ENCODE measurements at regions not wholly inside any gene's neighbourhood (a gene's known extent, or its start where the extent isn't known, plus 50 kb on each side); places are given as distances from the start of the nearest gene placed in this dataset.
A peak's percentile ranks its signal among the peaks of the same experiment; 100 is the strongest.

DNA sequence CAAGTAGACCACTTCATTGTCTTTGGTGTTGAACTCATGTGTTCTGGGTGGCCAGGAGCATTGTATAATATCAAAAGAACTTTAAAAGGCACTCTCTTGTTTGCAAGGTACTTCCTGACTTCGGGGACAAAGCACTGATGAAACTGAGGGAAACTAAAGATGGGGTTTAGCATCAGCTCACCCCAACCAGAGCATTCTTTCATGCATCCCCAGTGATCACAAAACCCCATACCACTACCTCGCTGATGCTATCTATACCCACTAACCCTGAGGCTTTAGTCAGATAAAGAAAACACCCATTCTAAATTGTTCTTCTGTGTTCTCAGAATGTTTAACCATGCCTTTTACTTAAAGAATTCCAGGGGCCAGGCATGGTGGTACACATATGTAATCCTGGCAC, 94.5 kb upstream of the DOCK9 start:
- no peak overlapping the region for H3K27ac ChIP-seq
- peaks cover 34% of the 10 kb centered on the region for H3K36me3 ChIP-seq
- H3K4me3 ChIP-seq: no peak overlapping the region
- no peaks in the 10 kb centered on the region for H3K27me3 ChIP-seq (replicated peaks)
- peaks cover 13% of the 10 kb centered on the region for H3K9me3 ChIP-seq (replicated peaks)
- no peak for DNase-seq (ENCODE audit: low read depth in 1 of 2, low spot score in 2 of 2)
- peaks cover 10% of the 10 kb centered on the region for H3K4me1 ChIP-seq (replicated peaks)

DNA sequence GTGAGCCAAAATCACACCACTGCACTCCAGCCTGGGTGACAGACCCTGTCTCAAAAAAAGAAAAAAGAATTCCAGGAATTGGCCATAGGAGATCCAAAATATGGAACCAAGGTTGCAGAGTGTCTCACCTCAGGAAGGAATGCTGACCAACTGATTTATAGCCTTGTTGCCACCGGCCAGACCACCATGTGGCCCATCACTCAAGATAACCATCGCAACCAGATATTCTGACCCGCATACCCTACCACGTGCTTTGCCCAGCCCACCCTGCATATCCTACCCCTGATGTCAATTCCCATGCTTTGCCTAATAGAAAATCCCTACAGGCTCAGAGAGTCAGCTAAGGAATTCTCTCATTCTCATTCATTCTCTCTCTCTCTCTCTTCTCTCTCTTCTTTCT, 95.1 kb upstream of the DOCK9 start:
- Histone ChIP-seq H3K27ac (no peak overlapping the region), H3K4me1 (replicated peaks) (peaks cover 4% of the 10 kb centered on the region), H3K36me3 (peaks cover 34% of the 10 kb centered on the region), H3K9me3 (replicated peaks) (peaks cover 12% of the 10 kb centered on the region), H3K4me3 (no peak overlapping the region), H3K27me3 (replicated peaks) (no peaks in the 10 kb centered on the region)
- no peak for DNase-seq (ENCODE audit: low read depth in 1 of 2, low spot score in 2 of 2)

DNA sequence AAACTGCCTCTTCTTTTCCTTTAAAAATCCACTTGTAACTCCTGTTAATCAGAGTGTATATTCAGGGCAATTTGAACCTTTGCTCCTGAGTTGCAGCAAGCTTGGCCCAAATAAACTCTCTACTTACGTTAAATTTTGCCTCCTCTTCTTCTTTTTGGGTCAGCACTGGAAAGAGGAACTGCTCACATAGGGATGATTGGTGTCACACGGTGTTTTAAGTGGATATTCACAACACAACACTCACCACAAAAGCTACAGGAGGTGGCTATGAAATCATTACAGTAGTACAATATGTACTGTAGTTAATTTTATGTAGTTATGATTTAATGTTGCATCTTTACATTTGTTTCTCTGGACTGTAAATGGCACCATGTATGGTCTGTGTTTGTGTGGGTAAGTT, 96.8 kb upstream of the DOCK9 start:
- Histone ChIP-seq H3K27me3 (replicated peaks) (no peaks in the 10 kb centered on the region), H3K36me3 (peaks cover 34% of the 10 kb centered on the region), H3K4me1 (replicated peaks) (peaks cover 3% of the 10 kb centered on the region; the same call in 1 of the 2 replicates), H3K4me3 (no peak overlapping the region), H3K9me3 (replicated peaks) (peaks cover 11% of the 10 kb centered on the region), H3K27ac (no peak overlapping the region)
- DNase-seq (ENCODE audit: low read depth in 1 of 2, low spot score in 2 of 2): no peak

DNA sequence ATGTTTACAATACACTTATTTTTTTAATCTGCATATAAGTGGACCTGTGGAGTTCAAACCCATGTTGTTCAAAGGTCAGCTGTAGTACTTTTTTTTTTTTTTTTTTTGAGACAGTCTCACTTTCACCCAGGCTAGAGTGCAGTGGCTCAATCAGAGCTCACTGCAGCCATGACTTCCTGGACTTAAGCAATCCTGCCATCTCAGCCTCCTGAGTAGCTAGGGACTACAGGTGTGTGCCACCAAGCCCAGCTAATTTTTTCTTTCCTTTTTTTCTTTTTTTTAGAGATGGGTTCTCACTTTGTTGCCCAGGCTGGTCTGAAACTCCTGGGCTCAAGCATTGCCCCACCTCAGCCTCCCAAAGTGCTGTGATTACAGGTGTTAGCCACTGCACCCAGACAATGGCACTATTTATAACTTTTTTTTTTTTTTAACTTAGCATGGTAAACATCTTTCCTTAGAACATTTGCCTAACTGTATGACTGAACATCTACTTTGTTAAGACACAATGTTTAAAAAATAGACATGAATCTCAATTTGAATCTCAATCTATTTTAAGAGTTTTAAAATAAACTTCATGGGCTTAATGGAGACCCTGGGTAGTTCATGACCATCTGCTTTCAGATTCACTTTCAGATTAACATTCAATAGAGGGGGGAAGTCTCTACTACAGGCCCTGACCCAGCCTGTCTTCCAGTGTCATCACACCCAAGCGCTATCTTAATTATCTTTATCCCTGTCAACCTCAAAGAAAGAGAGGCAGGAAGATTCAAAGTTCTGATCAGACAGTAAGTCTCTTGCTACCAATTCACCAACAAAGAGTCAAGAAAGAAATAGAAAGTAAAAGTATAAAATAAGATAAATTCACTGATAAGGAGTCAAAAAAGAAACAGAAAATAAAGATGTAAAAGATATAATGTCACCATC, 97.7 kb upstream of the DOCK9 start:
- Histone ChIP-seq H3K4me3 (no peak overlapping the region), H3K36me3 (peaks cover 30% of the 10 kb centered on the region)

GRCh38 chr13:99078017-99078771, 100.3 kb upstream of the DOCK9 start:
- Histone ChIP-seq H3K4me1 (replicated peaks) (peaks cover 4% of the 10 kb centered on the region; the same call in 1 of the 2 replicates), H3K27me3 (replicated peaks) (no peaks in the 10 kb centered on the region), H3K9me3 (replicated peaks) (peaks cover 11% of the 10 kb centered on the region), H3K4me3 (no peak overlapping the region), H3K27ac (no peak overlapping the region), H3K36me3 (peaks cover 14% of the 10 kb centered on the region)
- no peak for DNase-seq (ENCODE audit: low read depth in 1 of 2, low spot score in 2 of 2)

More for the DNA sequence above, 97.7 kb upstream of the DOCK9 start:
- Histone ChIP-seq H3K4me1 (replicated peaks) (peaks cover 4% of the 10 kb centered on the region; the same call in 1 of the 2 replicates), H3K27ac (no peak overlapping the region), H3K9me3 (replicated peaks) (peaks cover 11% of the 10 kb centered on the region), H3K27me3 (replicated peaks) (no peaks in the 10 kb centered on the region)
- no peak for DNase-seq (ENCODE audit: low read depth in 1 of 2, low spot score in 2 of 2)

DNA sequence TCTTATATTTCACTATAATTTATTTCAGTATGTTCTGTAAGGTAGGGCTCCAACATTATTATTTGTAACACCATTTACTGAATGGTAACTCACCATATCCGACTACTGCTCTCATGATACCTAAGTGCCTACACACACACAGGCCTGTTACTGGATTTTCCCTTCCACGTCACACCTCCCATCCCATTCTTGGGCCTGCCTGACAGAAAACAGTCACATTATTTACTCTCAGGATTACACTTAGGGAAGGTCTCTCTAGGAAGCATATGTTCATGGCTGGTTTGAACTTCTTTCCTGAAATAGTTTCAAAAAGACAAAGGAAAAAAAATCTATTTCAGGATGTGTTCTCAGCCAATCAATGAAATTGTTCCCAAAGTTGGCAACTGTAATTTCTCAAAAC, 102.3 kb upstream of the DOCK9 start:
- DNase-seq (ENCODE audit: low read depth in 1 of 2, low spot score in 2 of 2): no peak
- Histone ChIP-seq H3K27me3 (replicated peaks) (no peaks in the 10 kb centered on the region), H3K36me3 (no peaks in the 10 kb centered on the region), H3K4me1 (replicated peaks) (peaks cover 4% of the 10 kb centered on the region; the same call in 1 of the 2 replicates), H3K9me3 (replicated peaks) (no peaks in the 10 kb centered on the region), H3K27ac (no peak overlapping the region), H3K4me3 (no peak overlapping the region)

DNA sequence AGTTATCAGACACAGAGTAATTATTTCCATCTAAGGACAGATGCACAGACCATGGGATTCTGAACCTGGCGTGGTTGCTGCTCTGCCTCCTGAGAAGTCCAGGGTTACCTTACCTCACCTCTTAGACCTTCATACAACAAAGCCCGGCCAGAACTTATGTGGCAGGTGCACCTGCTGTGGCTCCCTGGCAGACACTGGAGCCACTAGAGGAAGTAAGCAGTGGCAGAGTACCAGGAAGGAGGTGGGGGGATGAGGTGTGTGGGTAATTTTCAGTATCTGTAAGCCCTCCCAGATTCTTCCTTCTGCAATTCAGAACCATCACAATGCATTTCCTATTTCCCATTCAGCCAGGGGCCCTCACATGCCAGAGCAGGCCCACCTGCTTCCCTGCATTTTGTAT, 106.1 kb upstream of the DOCK9 start:
- Histone ChIP-seq H3K27me3 (replicated peaks) (no peaks in the 10 kb centered on the region; the same call in 1 of the 2 replicates), H3K36me3 (peaks cover 10% of the 10 kb centered on the region), H3K9me3 (replicated peaks) (peaks cover 8% of the 10 kb centered on the region), H3K4me3 (no peak overlapping the region), H3K4me1 (replicated peaks) (peaks cover 23% of the 10 kb centered on the region), H3K27ac (no peak overlapping the region)
- DNase-seq (ENCODE audit: low read depth in 1 of 2, low spot score in 2 of 2): peak in 1 of 2 experiments; percentile 63

DNA sequence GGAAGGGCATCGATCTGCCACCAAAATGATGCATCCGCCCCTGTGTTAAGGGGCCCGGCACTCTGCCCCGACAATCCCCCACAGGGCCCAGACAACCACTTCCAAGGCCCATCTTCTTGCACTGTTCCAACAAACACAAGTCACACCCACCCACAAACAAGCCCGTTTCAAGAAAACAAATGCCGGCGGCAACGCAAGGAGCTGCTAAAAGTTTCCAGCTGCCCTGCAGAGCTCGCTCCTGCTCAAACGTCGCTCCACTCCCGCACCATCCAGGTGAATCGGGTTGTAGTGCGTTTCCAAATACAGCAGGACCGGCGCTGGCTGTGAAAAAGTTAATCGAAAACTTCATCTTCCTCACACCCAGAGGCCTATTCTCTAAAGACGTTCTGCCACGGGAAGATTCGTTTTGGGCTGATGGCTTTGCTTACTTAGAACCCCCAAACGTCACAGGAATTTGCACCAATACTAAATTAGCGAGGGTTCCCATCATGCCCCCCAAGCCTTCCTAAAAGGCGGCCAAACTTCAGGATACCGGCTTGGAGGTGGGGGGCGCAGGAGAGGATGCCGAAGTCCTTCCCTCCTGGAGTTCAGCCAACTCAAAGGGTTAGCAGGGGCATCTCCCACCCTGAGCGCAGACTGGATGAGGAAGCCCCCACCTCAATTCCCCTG, 107.4 kb upstream of the DOCK9 start:
- Histone ChIP-seq H3K27ac (no peak overlapping the region), H3K36me3 (peaks cover 10% of the 10 kb centered on the region), H3K27me3 (replicated peaks) (no peaks in the 10 kb centered on the region; the same call in 1 of the 2 replicates), H3K9me3 (replicated peaks) (peaks cover 8% of the 10 kb centered on the region), H3K4me1 (replicated peaks) (peaks cover 19% of the 10 kb centered on the region), H3K4me3 (no peak overlapping the region; the same call in 1 of the 2 replicates)
- peak in 1 of 2 experiments; percentile 77 for DNase-seq (ENCODE audit: low read depth in 1 of 2, low spot score in 2 of 2)

GRCh38 chr13:99085808-99086266, 108.0 kb upstream of the DOCK9 start:
- Histone ChIP-seq H3K27me3 (replicated peaks) (no peaks in the 10 kb centered on the region; the same call in 1 of the 2 replicates), H3K36me3 (peaks cover 10% of the 10 kb centered on the region), H3K9me3 (replicated peaks) (peaks cover 8% of the 10 kb centered on the region), H3K4me3 (peak overlapping the region; percentile 87), H3K27ac (no peak overlapping the region), H3K4me1 (replicated peaks) (peaks cover 19% of the 10 kb centered on the region)
- DNase-seq (ENCODE audit: low read depth in 1 of 2, low spot score in 2 of 2): peak; percentile 72 to 84

DNA sequence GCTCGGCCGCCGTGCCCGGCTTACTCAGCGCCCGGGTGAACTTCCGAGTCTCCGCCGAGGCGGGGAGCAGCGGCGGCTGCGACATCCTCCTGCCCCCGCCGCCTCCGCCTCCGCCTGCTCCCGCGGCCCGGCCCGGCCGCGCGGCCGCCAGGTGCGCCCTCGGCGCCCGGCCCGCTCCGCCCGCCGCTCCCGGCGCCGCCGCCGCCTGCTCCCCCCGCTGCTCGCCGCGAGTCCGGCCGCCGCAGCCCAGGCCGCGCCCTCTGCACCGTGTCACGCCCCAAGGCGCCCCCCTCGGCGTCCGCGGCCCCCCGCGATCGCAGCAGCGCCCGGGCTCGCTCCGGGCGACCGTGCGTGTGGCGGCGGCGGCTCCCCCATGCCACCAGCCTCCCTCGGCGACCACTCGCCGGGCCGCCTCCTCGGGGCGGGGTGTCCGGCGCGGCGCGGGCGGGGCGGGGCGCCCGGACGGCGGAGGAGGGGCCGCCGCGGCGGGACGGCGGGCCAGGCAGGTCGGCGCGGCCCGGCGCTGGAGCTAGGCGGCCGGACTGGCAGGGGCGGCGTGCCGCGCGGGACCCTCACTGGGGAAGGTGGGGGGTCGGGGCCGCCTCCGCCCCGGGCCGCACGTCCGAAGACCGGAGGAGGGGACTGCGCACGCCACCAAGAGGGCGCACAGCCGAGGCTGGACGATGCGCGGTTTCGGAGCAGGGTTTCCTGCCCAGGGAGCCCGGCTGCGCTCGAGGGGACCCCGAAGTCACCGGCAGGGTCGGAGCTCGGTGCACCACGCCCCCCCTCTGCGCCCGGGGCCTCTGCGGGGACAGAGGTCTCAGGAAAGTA, 108.6 kb upstream of the DOCK9 start:
- Histone ChIP-seq H3K27ac (peak overlapping the region; percentile 41), H3K4me1 (replicated peaks) (peaks cover 19% of the 10 kb centered on the region), H3K27me3 (replicated peaks) (no peaks in the 10 kb centered on the region; the same call in 1 of the 2 replicates), H3K9me3 (replicated peaks) (peaks cover 8% of the 10 kb centered on the region), H3K36me3 (peaks cover 10% of the 10 kb centered on the region), H3K4me3 (peak overlapping the region; percentile 87)
- peak; percentile 90 to 95 for DNase-seq (ENCODE audit: low read depth in 1 of 2, low spot score in 2 of 2)

GRCh38 chr13:99087098-99087953, 109.5 kb upstream of the DOCK9 start:
- Histone ChIP-seq H3K9me3 (replicated peaks) (peaks cover 8% of the 10 kb centered on the region), H3K27me3 (replicated peaks) (no peaks in the 10 kb centered on the region; the same call in 1 of the 2 replicates), H3K4me3 (peak overlapping the region; percentile 87), H3K36me3 (peaks cover 10% of the 10 kb centered on the region), H3K4me1 (replicated peaks) (peaks cover 19% of the 10 kb centered on the region), H3K27ac (peak overlapping the region; percentile 41)
- DNase-seq (ENCODE audit: low read depth in 1 of 2, low spot score in 2 of 2): peak; percentile 100

GRCh38 chr13:99087954-99088491, 110.2 kb upstream of the DOCK9 start:
- DNase-seq (ENCODE audit: low read depth in 1 of 2, low spot score in 2 of 2): peak in 1 of 2 experiments; percentile 74
- no peaks in the 10 kb centered on the region; the same call in 1 of the 2 replicates for H3K27me3 ChIP-seq (replicated peaks)
- H3K4me3 ChIP-seq: peak overlapping the region; percentile 87
- H3K36me3 ChIP-seq: peaks cover 10% of the 10 kb centered on the region
- H3K27ac ChIP-seq: peak overlapping the region; percentile 41
- H3K4me1 ChIP-seq (replicated peaks): peaks cover 19% of the 10 kb centered on the region
- peaks cover 8% of the 10 kb centered on the region for H3K9me3 ChIP-seq (replicated peaks)
